NCI-H510A (cell line): ENCODE measurements at regions not wholly inside any gene's neighbourhood (a gene's known extent, or its start where the extent isn't known, plus 50 kb on each side); places are given as distances from the start of the nearest gene placed in this dataset.
"Not testable (repeated sequence)": the region's sequence is repeated elsewhere in the genome, so short reads cannot be mapped to it uniquely, and the experiment has no call there.

Source experiments
- DNase-seq: peaks from one replicate; lab custom pipeline; 2025; lab: John Stamatoyannopoulos, UW

GRCh38 chr10:2891073-2891769 lies 176.1 kb upstream of the PFKP start:
- DNase-seq = no peak

- DNase-seq = no peak
Observed at GRCh38 chr10:2890093-2890492, 177.3 kb upstream of the PFKP start.

- no peak for DNase-seq
Observed at GRCh38 chr10:2888403-2889004, 178.8 kb upstream of the PFKP start.

- no peak for DNase-seq
Observed at GRCh38 chr10:2887391-2888070, 179.8 kb upstream of the PFKP start.

- no peak for DNase-seq
Observed at GRCh38 chr10:2886662-2887061, 180.7 kb upstream of the PFKP start.

- no peak for DNase-seq
Observed at GRCh38 chr10:2885288-2886278, 181.8 kb upstream of the PFKP start.

- not testable (repeated sequence) for DNase-seq
Observed at GRCh38 chr10:2883983-2884540, 183.3 kb upstream of the PFKP start.

GRCh38 chr10:2883238-2883637 lies 184.1 kb upstream of the PFKP start:
- no peak for DNase-seq

- no peak for DNase-seq
Observed at GRCh38 chr10:2882628-2883027, 184.7 kb upstream of the PFKP start.

GRCh38 chr10:2881720-2882620 lies 185.4 kb upstream of the PFKP start:
- DNase-seq = no peak

GRCh38 chr10:2880050-2880449 lies 187.3 kb upstream of the PFKP start:
- DNase-seq = not testable (repeated sequence)

- no peak for DNase-seq
Observed at GRCh38 chr10:2878818-2879217, 188.5 kb upstream of the PFKP start.

- no peak for DNase-seq
Observed at GRCh38 chr10:2876032-2876431, 191.3 kb upstream of the PFKP start.

- DNase-seq = no peak
Observed at GRCh38 chr10:2874963-2875362, 192.4 kb upstream of the PFKP start.

GRCh38 chr10:2873769-2874168 lies 193.6 kb upstream of the PFKP start:
- no peak for DNase-seq

- no peak for DNase-seq
Observed at GRCh38 chr10:2871673-2872219, 195.6 kb upstream of the PFKP start.

- no peak for DNase-seq
Observed at GRCh38 chr10:2870654-2871053, 196.7 kb upstream of the PFKP start.

GRCh38 chr10:2867788-2868299 lies 199.5 kb upstream of the PFKP start:
- DNase-seq = no peak

- DNase-seq = no peak
Observed at GRCh38 chr10:2866569-2866968, 200.8 kb upstream of the PFKP start.

GRCh38 chr10:2861632-2862210 lies 205.6 kb upstream of the PFKP start:
- DNase-seq = no peak
